GM19240 (cell line): ENCODE measurements at regions not wholly inside any gene's neighbourhood (a gene's known extent, or its start where the extent isn't known, plus 50 kb on each side); places are given as distances from the start of the nearest gene placed in this dataset.

Source experiments
- DNase-seq: peaks from one replicate; pipeline ENCODE4 v3.0.0; 2011; ENCODE audit warnings: low spot score; ENCODE audit not compliant: insufficient read length

GRCh38 chr5:103463261-103463660 lies 99.3 kb downstream of the NUDT12 start:
- no peak for DNase-seq

GRCh38 chr5:103461243-103461642 lies 101.3 kb downstream of the NUDT12 start:
- no peak for DNase-seq

GRCh38 chr5:103458497-103459040 lies 104.0 kb downstream of the NUDT12 start:
- no peak for DNase-seq

- DNase-seq, result no peak
These were observed 106.1 kb downstream of the NUDT12 start for GRCh38 chr5:103456476-103456875.

GRCh38 chr5:103455796-103456195 lies 106.8 kb downstream of the NUDT12 start:
- no peak for DNase-seq

GRCh38 chr5:103454770-103455169 lies 107.8 kb downstream of the NUDT12 start:
- no peak for DNase-seq

- no peak for DNase-seq
These were observed 109.9 kb downstream of the NUDT12 start for GRCh38 chr5:103452666-103453065.

- no peak for DNase-seq
These were observed 110.5 kb downstream of the NUDT12 start for GRCh38 chr5:103452089-103452488.

GRCh38 chr5:103451261-103451660 lies 111.3 kb downstream of the NUDT12 start:
- no peak for DNase-seq

- no peak for DNase-seq
These were observed 112.1 kb downstream of the NUDT12 start for GRCh38 chr5:103450333-103451061.

- DNase-seq, result no peak
These were observed 115.8 kb downstream of the NUDT12 start for GRCh38 chr5:103446813-103447212.

- no peak for DNase-seq
These were observed 117.1 kb downstream of the NUDT12 start for GRCh38 chr5:103445426-103446035.

GRCh38 chr5:103444333-103445038 lies 118.1 kb downstream of the NUDT12 start:
- DNase-seq, result no peak

GRCh38 chr5:103442750-103443149 lies 119.8 kb downstream of the NUDT12 start:
- no peak for DNase-seq

- no peak for DNase-seq
These were observed 121.1 kb downstream of the NUDT12 start for GRCh38 chr5:103441523-103441922.

- no peak for DNase-seq
These were observed 123.6 kb downstream of the NUDT12 start for GRCh38 chr5:103439007-103439406.

- DNase-seq, result no peak
These were observed 125.9 kb downstream of the NUDT12 start for GRCh38 chr5:103436656-103437055.

- DNase-seq, result no peak
These were observed 126.5 kb downstream of the NUDT12 start for GRCh38 chr5:103436112-103436511.

GRCh38 chr5:103435136-103435889 lies 127.3 kb downstream of the NUDT12 start:
- DNase-seq, result no peak

GRCh38 chr5:103434057-103434456 lies 128.5 kb downstream of the NUDT12 start:
- DNase-seq, result no peak

- DNase-seq, result no peak
These were observed 129.4 kb downstream of the NUDT12 start for GRCh38 chr5:103433211-103433610.
